ENCODE measurements at regions not wholly inside any gene's neighbourhood (a gene's known extent, or its start where the extent isn't known, plus 50 kb on each side); places are given as distances from the start of the nearest gene placed in this dataset.

GRCh38 chr9:115944166-115944948 is 209.2 kb upstream of the PAPPA start:
- H3K4me3 Mint-ChIP-seq (ENCODE audit: low read depth) = no peak overlapping the region
- no peaks in the 10 kb centered on the region for H3K9me3 Mint-ChIP-seq (ENCODE audit: low read depth)
- no peaks in the 10 kb centered on the region for H3K27me3 Mint-ChIP-seq
- H3K4me1 Mint-ChIP-seq (ENCODE audit: low read depth) = peaks cover 2% of the 10 kb centered on the region
- DNase-seq (ENCODE audit: low spot score, unreplicated experiment) = no peak
- no peaks in the 10 kb centered on the region for H3K36me3 Mint-ChIP-seq (ENCODE audit: insufficient read depth)
- TF ChIP-seq CTCF (IDR thresholded peaks at IDR 0.05; ENCODE audit: unreplicated experiment) = no peak
- no peak overlapping the region for H3K27ac Mint-ChIP-seq

- TF ChIP-seq CTCF (IDR thresholded peaks at IDR 0.05; ENCODE audit: unreplicated experiment) = no peak
- H3K27ac Mint-ChIP-seq = no peak overlapping the region
- no peak for DNase-seq (ENCODE audit: low spot score, unreplicated experiment)
- H3K27me3 Mint-ChIP-seq = no peaks in the 10 kb centered on the region
- H3K9me3 Mint-ChIP-seq (ENCODE audit: low read depth) = no peaks in the 10 kb centered on the region
- no peaks in the 10 kb centered on the region for H3K36me3 Mint-ChIP-seq (ENCODE audit: insufficient read depth)
- H3K4me3 Mint-ChIP-seq (ENCODE audit: low read depth) = no peak overlapping the region
- H3K4me1 Mint-ChIP-seq (ENCODE audit: low read depth) = peaks cover 2% of the 10 kb centered on the region
These were observed 208.6 kb upstream of the PAPPA start for GRCh38 chr9:115945009-115945431.

GRCh38 chr9:115946530-115946929 is 207.1 kb upstream of the PAPPA start:
- Mint-ChIP-seq H3K27ac (no peak overlapping the region), H3K4me3 (ENCODE audit: low read depth) (no peak overlapping the region), H3K4me1 (ENCODE audit: low read depth) (peaks cover 2% of the 10 kb centered on the region), H3K36me3 (ENCODE audit: insufficient read depth) (no peaks in the 10 kb centered on the region), H3K9me3 (ENCODE audit: low read depth) (no peaks in the 10 kb centered on the region), H3K27me3 (no peaks in the 10 kb centered on the region)
- DNase-seq (ENCODE audit: low spot score, unreplicated experiment) = no peak
- no peak for TF ChIP-seq CTCF (IDR thresholded peaks at IDR 0.05; ENCODE audit: unreplicated experiment)

- no peak overlapping the region for H3K4me3 Mint-ChIP-seq (ENCODE audit: low read depth)
- H3K27me3 Mint-ChIP-seq = no peaks in the 10 kb centered on the region
- H3K9me3 Mint-ChIP-seq (ENCODE audit: low read depth) = no peaks in the 10 kb centered on the region
- no peaks in the 10 kb centered on the region for H3K4me1 Mint-ChIP-seq (ENCODE audit: low read depth)
- no peak for TF ChIP-seq CTCF (IDR thresholded peaks at IDR 0.05; ENCODE audit: unreplicated experiment)
- H3K27ac Mint-ChIP-seq = no peak overlapping the region
- DNase-seq (ENCODE audit: low spot score, unreplicated experiment) = no peak
- no peaks in the 10 kb centered on the region for H3K36me3 Mint-ChIP-seq (ENCODE audit: insufficient read depth)
These were observed 201.6 kb upstream of the PAPPA start for GRCh38 chr9:115951977-115952376.

GRCh38 chr9:115952430-115953292 is 200.9 kb upstream of the PAPPA start:
- no peak overlapping the region for H3K4me3 Mint-ChIP-seq (ENCODE audit: low read depth)
- no peak for TF ChIP-seq CTCF (IDR thresholded peaks at IDR 0.05; ENCODE audit: unreplicated experiment)
- no peak overlapping the region for H3K27ac Mint-ChIP-seq
- no peaks in the 10 kb centered on the region for H3K9me3 Mint-ChIP-seq (ENCODE audit: low read depth)
- no peaks in the 10 kb centered on the region for H3K36me3 Mint-ChIP-seq (ENCODE audit: insufficient read depth)
- no peak for DNase-seq (ENCODE audit: low spot score, unreplicated experiment)
- no peaks in the 10 kb centered on the region for H3K27me3 Mint-ChIP-seq
- H3K4me1 Mint-ChIP-seq (ENCODE audit: low read depth) = no peaks in the 10 kb centered on the region
